Stimulated activated CD8-positive, alpha-beta memory T cell treated with anti-CD3 and anti-CD28 coated beads, Interleukin-15, amount 100 ng/mL, for 4 hours (primary cell): ENCODE measurements at regions not wholly inside any gene's neighbourhood (a gene's known extent, or its start where the extent isn't known, plus 50 kb on each side); places are given as distances from the start of the nearest gene placed in this dataset.

ENCODE experiments used
- DNase-seq, 2 donors: peaks; one replicate each; pipeline ENCODE4 v3.0.0-alpha.2; 2020; ENCODE audit warnings: low read depth in 2 of 2

- no peak for DNase-seq
Observed at GRCh38 chr5:155293605-155294178, 280.1 kb downstream of the KIF4B start.

- DNase-seq, result no peak
Observed at GRCh38 chr5:155295111-155295510, 281.6 kb downstream of the KIF4B start.

- DNase-seq, result no peak
Observed at GRCh38 chr5:155299386-155300005, 285.9 kb downstream of the KIF4B start.

GRCh38 chr5:155303120-155303519 is 289.6 kb downstream of the KIF4B start:
- DNase-seq, result no peak

- no peak for DNase-seq
Observed at GRCh38 chr5:155307229-155307628, 293.7 kb downstream of the KIF4B start.

- no peak for DNase-seq
Observed at GRCh38 chr5:155308289-155308688, 294.7 kb downstream of the KIF4B start.

- no peak for DNase-seq
Observed at GRCh38 chr5:155309021-155309746, 295.6 kb downstream of the KIF4B start.

GRCh38 chr5:155311721-155312120 is 298.2 kb downstream of the KIF4B start:
- no peak for DNase-seq

GRCh38 chr5:155313518-155313917 is 300.0 kb downstream of the KIF4B start:
- DNase-seq, result no peak

GRCh38 chr5:155316070-155316714 is 302.6 kb downstream of the KIF4B start:
- no peak for DNase-seq

- DNase-seq, result no peak
Observed at GRCh38 chr5:155332618-155333017, 319.1 kb downstream of the KIF4B start.

- no peak for DNase-seq
Observed at GRCh38 chr5:155342956-155343355, 329.4 kb downstream of the KIF4B start.

GRCh38 chr5:155343468-155343867 is 329.9 kb downstream of the KIF4B start:
- no peak for DNase-seq

GRCh38 chr5:155353231-155353630 is 339.7 kb downstream of the KIF4B start:
- no peak for DNase-seq

- no peak for DNase-seq
Observed at GRCh38 chr5:155366096-155366495, 352.5 kb downstream of the KIF4B start.

- no peak for DNase-seq
Observed at GRCh38 chr5:155367841-155368240, 354.3 kb downstream of the KIF4B start.

GRCh38 chr5:155368490-155368889 is 354.9 kb downstream of the KIF4B start:
- no peak for DNase-seq

GRCh38 chr5:155380480-155380879 is 366.9 kb downstream of the KIF4B start:
- DNase-seq, result no peak

GRCh38 chr5:155381654-155382053 is 368.1 kb downstream of the KIF4B start:
- no peak for DNase-seq

GRCh38 chr5:155389498-155389897 is 375.9 kb downstream of the KIF4B start:
- DNase-seq, result no peak

- DNase-seq, result no peak
Observed at GRCh38 chr5:155394727-155395126, 381.2 kb downstream of the KIF4B start.

GRCh38 chr5:155402927-155403640 is 389.5 kb downstream of the KIF4B start:
- DNase-seq, result no peak
